Small intestine (tissue), 7 donors: ENCODE measurements at regions not wholly inside any gene's neighbourhood (a gene's known extent, or its start where the extent isn't known, plus 50 kb on each side); places are given as distances from the start of the nearest gene placed in this dataset.

ENCODE experiments used
- DNase-seq, 2 donors: peaks; one replicate each; pipeline versions ENCODE4 v3.0.0 to v3.0.0-alpha.2; 2013
- FAIRE-seq: peaks from 2 replicates; lab custom pipeline; 2012; peaks lifted over from hg19 to GRCh38; lab: Jason Lieb, UNC
- H3K27ac ChIP-seq, 3 donors: one replicate each; pipeline ENCODE4 v1.5.1; 2013; ENCODE audit warnings: low read length in 2 of 3, mild to moderate bottlenecking in 2 of 3, control low read depth in 1 of 3, inconsistent platforms in 1 of 3, low read depth in 1 of 3, moderate library complexity in 1 of 3
- H3K27me3 ChIP-seq, 3 donors: one replicate each; pipeline ENCODE4 v1.6.1; 2013; ENCODE audit warnings: low read length in 3 of 3, inconsistent platforms in 1 of 3; ENCODE audit not compliant: control insufficient read depth in 3 of 3, insufficient read depth in 3 of 3
- H3K36me3 ChIP-seq, 3 donors: one replicate each; pipeline ENCODE4 v1.6.1; 2013; ENCODE audit warnings: low read length in 3 of 3, inconsistent platforms in 1 of 3, low read depth in 1 of 3, mild to moderate bottlenecking in 1 of 3, moderate library complexity in 1 of 3; ENCODE audit not compliant: control insufficient read depth in 3 of 3, insufficient read depth in 2 of 3
- H3K4me1 ChIP-seq, 3 donors: one replicate each; pipeline ENCODE4 v1.6.1; 2013; ENCODE audit warnings: low read length in 2 of 3, inconsistent platforms in 1 of 3, low read depth in 1 of 3, mild to moderate bottlenecking in 1 of 3, moderate library complexity in 1 of 3; ENCODE audit not compliant: control insufficient read depth in 3 of 3, insufficient read depth in 2 of 3
- H3K4me3 ChIP-seq, 3 donors: one replicate each; pipeline ENCODE4 v1.5.1; 2013; ENCODE audit warnings: low read length in 3 of 3, control low read depth in 1 of 3, inconsistent platforms in 1 of 3, low read depth in 1 of 3, mild to moderate bottlenecking in 1 of 3, moderate library complexity in 1 of 3
- H3K9me3 ChIP-seq, 2 donors: one replicate each; pipeline ENCODE4 v1.6.1; 2013; ENCODE audit warnings: low read depth in 1 of 2, low read length in 1 of 2; ENCODE audit not compliant: control insufficient read depth in 2 of 2, insufficient read depth in 1 of 2
- WGBS, 3 donors: extraction: QIAGEN DNeasy Blood & Tissue Kit; methylation state at CpG; one replicate each; pipeline ENCODE4 v1.1.7; 2013; 5-methylcytosine and 5-hydroxymethylcytosine counted together
- donor health status: healthy with polysubstance abuse.
- donor health status: control.
- donor health status: control.
- donor health status: Bipolar disorder and iron deficiency.
- donor health status: healthy.

DNA sequence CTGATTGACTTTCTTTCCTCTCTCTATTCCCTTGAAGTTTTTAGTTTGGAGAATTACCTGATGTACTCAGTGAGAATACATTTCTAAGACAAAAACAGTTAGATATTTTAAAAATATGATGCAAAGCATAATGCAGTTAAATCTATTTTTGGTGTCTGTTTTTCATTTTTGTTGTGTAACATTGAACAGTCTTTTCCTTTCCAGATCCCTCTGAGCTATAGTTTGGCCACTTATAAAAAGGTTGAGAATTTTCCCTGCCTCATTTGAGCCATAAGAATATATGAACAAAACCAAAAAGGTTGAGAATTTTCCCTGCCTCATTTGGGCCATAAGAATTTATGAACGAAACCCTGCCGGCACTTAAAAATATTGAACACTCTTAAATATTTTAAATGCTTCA lies 57.0 kb upstream of the IPO5 start:
- FAIRE-seq (no peak), DNase-seq (no peak)
- 92 to 96% (median 92%) methylated on average over 2 of the region's 2 CpGs for WGBS, 3 donors
- no peaks in the 10 kb centered on the region for H3K36me3 ChIP-seq
- H3K27ac ChIP-seq = no peak overlapping the region
- H3K27me3 ChIP-seq = no peaks in the 10 kb centered on the region
- H3K9me3 ChIP-seq = no peaks in the 10 kb centered on the region
- H3K4me1 ChIP-seq = no peaks in the 10 kb centered on the region
- H3K4me3 ChIP-seq = no peak overlapping the region

- WGBS, 3 donors = 67 to 71% (median 70%) methylated on average over 1 of the region's 1 CpG
- no peak overlapping the region for H3K27ac ChIP-seq
- H3K36me3 ChIP-seq = no peaks in the 10 kb centered on the region
- no peaks in the 10 kb centered on the region for H3K27me3 ChIP-seq
- no peaks in the 10 kb centered on the region for H3K9me3 ChIP-seq
- no peak for FAIRE-seq
- DNase-seq = no peak
- H3K4me3 ChIP-seq = no peak overlapping the region
- H3K4me1 ChIP-seq = no peaks in the 10 kb centered on the region
These were observed 51.8 kb upstream of the IPO5 start for GRCh38 chr13:97901716-97902115.
